Endometrial microvascular endothelial cells (primary cell): ENCODE measurements at regions not wholly inside any gene's neighbourhood (a gene's known extent, or its start where the extent isn't known, plus 50 kb on each side); places are given as distances from the start of the nearest gene placed in this dataset.

Source experiments
- in situ Hi-C: cut with HindIII; loops from 2 replicates; pipeline ENCODE4 v1.10.0; 2017; ENCODE audit warnings: low sequenced_read_pairs, low pct_unique_long_range_greater_than_20kb; ENCODE audit errors: inconsistent ontology term

- in situ Hi-C loops = no loop called here
These were observed 223.1 kb upstream of the JUN start for GRCh38 chr1:59006932-59007331.

GRCh38 chr1:59007429-59007819 lies 223.6 kb upstream of the JUN start:
- in situ Hi-C loops = no loop called here

GRCh38 chr1:59007820-59008598 lies 224.2 kb upstream of the JUN start:
- in situ Hi-C loops = no loop called here

GRCh38 chr1:59008599-59009347 lies 224.9 kb upstream of the JUN start:
- in situ Hi-C loops = no loop called here

GRCh38 chr1:59011663-59012062 lies 227.8 kb upstream of the JUN start:
- in situ Hi-C loops = no loop called here

GRCh38 chr1:59012378-59012777 lies 228.5 kb upstream of the JUN start:
- in situ Hi-C loops = no loop called here

- in situ Hi-C loops = no loop called here
These were observed 229.6 kb upstream of the JUN start for GRCh38 chr1:59013276-59013927.

GRCh38 chr1:59013928-59014279 lies 230.1 kb upstream of the JUN start:
- in situ Hi-C loops = no loop called here

GRCh38 chr1:59014827-59015226 lies 231.0 kb upstream of the JUN start:
- in situ Hi-C loops = no loop called here

GRCh38 chr1:59015708-59016107 lies 231.9 kb upstream of the JUN start:
- in situ Hi-C loops = no loop called here

- in situ Hi-C loops = no loop called here
These were observed 232.5 kb upstream of the JUN start for GRCh38 chr1:59016390-59016789.

GRCh38 chr1:59017501-59018231 lies 233.8 kb upstream of the JUN start:
- in situ Hi-C loops = no loop called here

- in situ Hi-C loops = no loop called here
These were observed 234.6 kb upstream of the JUN start for GRCh38 chr1:59018446-59018845.

GRCh38 chr1:59018860-59019259 lies 235.0 kb upstream of the JUN start:
- in situ Hi-C loops = no loop called here

GRCh38 chr1:59020151-59020997 lies 236.5 kb upstream of the JUN start:
- in situ Hi-C loops = no loop called here

GRCh38 chr1:59022199-59022598 lies 238.4 kb upstream of the JUN start:
- in situ Hi-C loops = no loop called here

- in situ Hi-C loops = no loop called here
These were observed 239.0 kb upstream of the JUN start for GRCh38 chr1:59022799-59023198.

- in situ Hi-C loops = no loop called here
These were observed 241.4 kb upstream of the JUN start for GRCh38 chr1:59025201-59025600.
